Astrocyte of the spinal cord (primary cell): ENCODE measurements at regions not wholly inside any gene's neighbourhood (a gene's known extent, or its start where the extent isn't known, plus 50 kb on each side); places are given as distances from the start of the nearest gene placed in this dataset.

Experiments used
- DNase-seq: peaks from one replicate; pipeline ENCODE4 v3.0.0; 2011; ENCODE audit warnings: low read depth, low spot score
- H3K4me3 ChIP-seq: 2 replicates; pipeline ENCODE4 v1.5.1; 2011; ENCODE audit warnings: low read depth, mild to moderate bottlenecking, low read length, moderate library complexity
- in situ Hi-C: cut with HindIII; loops from 2 replicates; pipeline ENCODE4 v1.10.0; 2017; ENCODE audit warnings: low sequenced_read_pairs
- TF ChIP-seq, protein P1 (sequence below): IDR thresholded peaks from 2 replicates; pipeline ENCODE4 v1.5.1; 2012; ENCODE audit warnings: low read depth, mild to moderate bottlenecking, low read length, inconsistent platforms

DNA sequence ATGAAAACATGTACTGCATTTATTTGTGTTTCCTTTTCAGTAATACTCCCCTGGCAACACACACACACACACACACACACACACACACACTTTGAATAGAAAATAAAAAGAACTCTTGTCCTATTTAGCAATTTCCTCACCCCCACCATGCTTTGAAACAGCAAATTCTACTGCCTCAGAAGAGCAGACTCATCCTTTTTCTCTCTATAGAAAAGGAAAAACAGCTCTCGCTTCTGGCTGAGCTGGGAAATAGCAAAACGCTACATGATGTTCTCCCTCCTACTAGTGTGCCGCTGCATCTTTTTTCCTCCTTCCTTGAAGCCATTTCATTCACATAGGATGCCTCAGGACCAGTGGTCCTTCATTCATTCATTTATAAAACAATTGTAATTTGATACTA is 453.6 kb downstream of the CSNK1G3 start:
- TF ChIP-seq, protein P1, sequence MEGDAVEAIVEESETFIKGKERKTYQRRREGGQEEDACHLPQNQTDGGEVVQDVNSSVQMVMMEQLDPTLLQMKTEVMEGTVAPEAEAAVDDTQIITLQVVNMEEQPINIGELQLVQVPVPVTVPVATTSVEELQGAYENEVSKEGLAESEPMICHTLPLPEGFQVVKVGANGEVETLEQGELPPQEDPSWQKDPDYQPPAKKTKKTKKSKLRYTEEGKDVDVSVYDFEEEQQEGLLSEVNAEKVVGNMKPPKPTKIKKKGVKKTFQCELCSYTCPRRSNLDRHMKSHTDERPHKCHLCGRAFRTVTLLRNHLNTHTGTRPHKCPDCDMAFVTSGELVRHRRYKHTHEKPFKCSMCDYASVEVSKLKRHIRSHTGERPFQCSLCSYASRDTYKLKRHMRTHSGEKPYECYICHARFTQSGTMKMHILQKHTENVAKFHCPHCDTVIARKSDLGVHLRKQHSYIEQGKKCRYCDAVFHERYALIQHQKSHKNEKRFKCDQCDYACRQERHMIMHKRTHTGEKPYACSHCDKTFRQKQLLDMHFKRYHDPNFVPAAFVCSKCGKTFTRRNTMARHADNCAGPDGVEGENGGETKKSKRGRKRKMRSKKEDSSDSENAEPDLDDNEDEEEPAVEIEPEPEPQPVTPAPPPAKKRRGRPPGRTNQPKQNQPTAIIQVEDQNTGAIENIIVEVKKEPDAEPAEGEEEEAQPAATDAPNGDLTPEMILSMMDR, result no peak
- peak; percentile 2 for DNase-seq
- no peak overlapping the region for H3K4me3 ChIP-seq
- in situ Hi-C loops, result no loop called here

DNA sequence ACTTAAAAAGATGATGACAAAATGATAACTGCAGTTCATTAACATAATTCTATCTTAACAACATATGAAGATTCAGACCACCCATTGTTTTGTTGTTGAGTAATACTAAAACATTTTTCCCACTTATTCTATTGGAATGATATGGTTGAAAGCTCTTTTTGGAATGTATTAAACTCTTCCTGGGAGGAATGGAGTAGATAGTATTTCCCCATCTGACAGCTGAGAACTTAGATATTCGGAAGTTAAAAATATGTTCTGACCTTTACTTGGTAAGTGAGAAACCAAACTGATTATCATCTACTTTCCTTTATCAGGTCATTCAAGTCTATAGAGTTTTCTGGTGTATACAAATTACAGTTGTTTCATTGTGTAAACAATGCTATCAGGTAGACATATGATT is 452.9 kb downstream of the CSNK1G3 start:
- no peak for DNase-seq
- TF ChIP-seq, protein P1, result no peak
- H3K4me3 ChIP-seq, result no peak overlapping the region
- in situ Hi-C loops, result no loop called here

GRCh38 chr5:123960526-123960925 is 448.5 kb downstream of the CSNK1G3 start:
- in situ Hi-C loops, result no loop called here
- TF ChIP-seq, protein P1, result no peak
- no peak overlapping the region for H3K4me3 ChIP-seq
- DNase-seq, result no peak

DNA sequence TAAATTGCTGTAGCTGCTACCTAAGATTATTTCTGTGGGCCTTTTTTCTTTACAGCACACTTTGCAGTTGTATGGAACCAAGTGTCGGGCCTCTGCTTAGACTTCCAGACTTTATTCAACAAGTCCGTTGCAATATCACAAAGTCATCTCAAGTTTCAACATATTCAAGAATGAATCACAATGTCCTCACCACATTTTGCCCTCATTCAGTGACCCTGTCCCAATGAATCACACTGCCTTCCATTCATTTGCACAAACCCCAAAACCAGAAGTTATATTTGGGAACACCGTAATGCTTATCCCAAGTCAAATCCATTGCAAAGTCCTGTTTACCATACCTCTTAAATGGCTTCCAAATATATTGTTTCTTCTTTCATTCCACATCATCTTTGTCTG is 439.6 kb downstream of the CSNK1G3 start:
- in situ Hi-C loops, result no loop called here
- no peak overlapping the region for H3K4me3 ChIP-seq
- TF ChIP-seq, protein P1, result no peak
- DNase-seq, result peak; percentile 98

GRCh38 chr5:123950701-123951581 is 439.0 kb downstream of the CSNK1G3 start:
- TF ChIP-seq, protein P1, result no peak
- DNase-seq, result peak; percentile 17
- no peak overlapping the region for H3K4me3 ChIP-seq
- in situ Hi-C loops, result no loop called here

DNA sequence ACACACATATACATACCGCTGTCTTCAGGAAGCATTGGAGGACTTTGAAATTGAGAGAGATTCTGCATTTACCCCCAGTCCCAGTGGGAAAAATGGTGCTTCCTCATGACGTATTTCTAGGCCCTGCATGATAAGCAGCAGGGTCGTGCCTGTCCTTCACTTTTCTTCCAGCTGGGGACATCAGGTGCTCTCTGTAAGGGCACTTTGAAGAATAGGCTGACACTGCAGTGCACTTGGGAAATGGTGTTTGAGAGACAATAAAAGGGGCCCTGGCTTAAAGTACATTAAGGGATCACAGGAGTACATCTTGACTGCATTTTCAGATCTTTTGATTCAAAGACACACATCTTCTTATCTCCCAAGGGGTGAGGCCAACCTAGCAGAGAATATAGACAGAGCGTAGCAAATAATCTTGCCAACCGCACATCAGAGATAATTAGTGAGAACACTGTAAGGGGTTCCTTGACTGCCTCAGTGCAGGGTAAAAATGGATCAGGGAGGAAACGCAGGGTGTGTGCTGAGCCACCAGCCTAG is 437.9 kb downstream of the CSNK1G3 start:
- no peak for DNase-seq
- in situ Hi-C loops, result no loop called here
- TF ChIP-seq, protein P1, result no peak
- H3K4me3 ChIP-seq, result no peak overlapping the region
